GM23338 (cell line): ENCODE measurements at regions not wholly inside any gene's neighbourhood (a gene's known extent, or its start where the extent isn't known, plus 50 kb on each side); places are given as distances from the start of the nearest gene placed in this dataset.

Experiments
- ATAC-seq: fragments of 200-7000 bp; cut with Tn5 transposase; 3 replicates; pipeline ENCODE4 v1.9.1; 2020
- DNase-seq: peaks from one replicate; pipeline ENCODE4 v3.0.0-alpha.2; 2015; ENCODE audit warnings: low spot score
- H2AFZ ChIP-seq: fragments of 200-600 bp; sonication (generic); 2 replicates; pipeline ENCODE4 v1.8.0; 2016; ENCODE audit warnings: antibody characterized with exemption, mild to moderate bottlenecking, moderate library complexity
- H3F3A ChIP-seq: fragments of 200-600 bp; sonication (generic); replicated peaks from 2 replicates; pipeline ENCODE4 v1.8.0; 2017; ENCODE audit warnings: antibody characterized with exemption, mixed run types, low read depth
- H3K27ac ChIP-seq: fragments of 200-600 bp; sonication (generic); 2 replicates; pipeline ENCODE4 v1.6.1; 2016; ENCODE audit warnings: low read depth
- H3K27me3 ChIP-seq: fragments of 200-600 bp; sonication (generic); 2 replicates; pipeline ENCODE4 v1.8.0; 2016; ENCODE audit warnings: mild to moderate bottlenecking, mixed run types, moderate library complexity; ENCODE audit not compliant: insufficient read depth
- H3K36me3 ChIP-seq: fragments of 200-600 bp; sonication (generic); 2 replicates; pipeline ENCODE4 v1.8.0; 2016; ENCODE audit warnings: mild to moderate bottlenecking; ENCODE audit not compliant: insufficient read depth
- H3K4me1 ChIP-seq: fragments of 200-600 bp; sonication (generic); 2 replicates; pipeline ENCODE4 v1.8.0; 2016; ENCODE audit warnings: mild to moderate bottlenecking, moderate library complexity; ENCODE audit not compliant: insufficient read depth
- H3K4me2 ChIP-seq: fragments of 200-600 bp; sonication (generic); 2 replicates; pipeline ENCODE4 v1.7.1; 2017; ENCODE audit warnings: mixed run types
- H3K4me3 ChIP-seq: fragments of 200-600 bp; sonication (generic); 2 replicates; pipeline ENCODE4 v1.6.1; 2016; ENCODE audit warnings: mixed run types
- H3K79me2 ChIP-seq: fragments of 200-600 bp; sonication (generic); replicated peaks from 2 replicates; pipeline ENCODE4 v1.8.0; 2017; ENCODE audit warnings: mild to moderate bottlenecking; ENCODE audit not compliant: insufficient read depth
- H3K9me2 ChIP-seq: fragments of 200-600 bp; sonication (generic); 2 replicates; pipeline ENCODE4 v1.8.0; 2017; ENCODE audit not compliant: insufficient read depth
- H4K20me1 ChIP-seq: fragments of 200-600 bp; sonication (generic); replicated peaks from 2 replicates; pipeline ENCODE4 v1.8.0; 2017; ENCODE audit warnings: mild to moderate bottlenecking; ENCODE audit not compliant: insufficient read depth
- H3K27ac Mint-ChIP-seq: 2 replicates; pipeline ENCODE4 v1.8.0; 2020; ENCODE audit warnings: inconsistent platforms, mild to moderate bottlenecking, moderate library complexity, mixed read lengths
- H3K27me3 Mint-ChIP-seq: 3 replicates; pipeline ENCODE4 v1.8.0; 2022; ENCODE audit warnings: low read depth, mild to moderate bottlenecking, moderate library complexity, mixed read lengths, inconsistent platforms; ENCODE audit not compliant: insufficient read depth, poor library complexity
- H3K36me3 Mint-ChIP-seq: 3 replicates; pipeline ENCODE4 v1.8.0; 2021; ENCODE audit warnings: low read depth, mild to moderate bottlenecking, inconsistent platforms, moderate library complexity, mixed read lengths
- H3K4me1 Mint-ChIP-seq: 3 replicates; pipeline ENCODE4 v1.8.0; 2020; ENCODE audit warnings: mild to moderate bottlenecking, inconsistent platforms, mixed read lengths
- H3K4me3 Mint-ChIP-seq: 3 replicates; pipeline ENCODE4 v1.8.0; 2021; ENCODE audit warnings: moderate library complexity, mild to moderate bottlenecking, inconsistent platforms, mixed read lengths
- H3K9me3 Mint-ChIP-seq: 3 replicates; pipeline ENCODE4 v1.8.0; 2020; ENCODE audit warnings: moderate library complexity, mild to moderate bottlenecking, inconsistent platforms, mixed read lengths
- CREB1 ChIP-seq: fragments of 250-450 bp; sonication (Bioruptor Pico); IDR thresholded peaks from 2 replicates; pipeline ENCODE4 v1.5.0; 2020; ENCODE audit warnings: low read depth, mild to moderate bottlenecking, moderate library complexity
- EZH2 ChIP-seq: fragments of 200-600 bp; sonication (generic); IDR thresholded peaks from one replicate; pipeline ENCODE4 v1.8.0; 2017; ENCODE audit warnings: antibody characterized with exemption, mild to moderate bottlenecking, low read depth; ENCODE audit not compliant: unreplicated experiment
- EZH2phosphoT487 ChIP-seq: fragments of 200-600 bp; sonication (generic); IDR thresholded peaks from one replicate; pipeline ENCODE4 v1.8.1; 2018; ENCODE audit warnings: antibody characterized with exemption; ENCODE audit not compliant: unreplicated experiment
- JUNB ChIP-seq: IDR thresholded peaks from one replicate; pipeline ENCODE4 v1.6.1; 2016; ENCODE audit warnings: antibody characterized with exemption; ENCODE audit not compliant: unreplicated experiment
- NANOG ChIP-seq: IDR thresholded peaks from 2 replicates; pipeline ENCODE4 v1.6.1; 2016; ENCODE audit warnings: antibody characterized with exemption, borderline replicate concordance
- POLR2AphosphoS5 ChIP-seq: IDR thresholded peaks from 2 replicates; pipeline ENCODE4 v1.6.1; 2016; ENCODE audit warnings: antibody characterized with exemption, low read depth
- STAT1 ChIP-seq: IDR thresholded peaks from one replicate; pipeline ENCODE4 v1.6.1; 2016; ENCODE audit warnings: antibody characterized with exemption; ENCODE audit not compliant: unreplicated experiment
- ZNF114 ChIP-seq: fragments of 250-450 bp; sonication (Bioruptor Pico); IDR thresholded peaks from 2 replicates; pipeline ENCODE4 v1.5.0; 2020; ENCODE audit warnings: mild to moderate bottlenecking, moderate library complexity
- ZNF331 ChIP-seq: fragments of 250-450 bp; sonication (Bioruptor Pico); IDR thresholded peaks from 2 replicates; pipeline ENCODE4 v1.5.0; 2020; ENCODE audit warnings: low read depth, mild to moderate bottlenecking, moderate library complexity
- TF ChIP-seq, protein P1 (sequence below): IDR thresholded peaks from 2 replicates; pipeline ENCODE4 v1.6.1; 2016; ENCODE audit warnings: antibody characterized with exemption
- TF ChIP-seq, protein P2 (sequence below): fragments of 250-450 bp; sonication (Bioruptor Pico); IDR thresholded peaks from 2 replicates; pipeline ENCODE4 v1.5.0; 2020; ENCODE audit warnings: mild to moderate bottlenecking, moderate library complexity
- TF ChIP-seq, protein P3 (sequence below), 2 experiments: fragments of 200-600 bp in 1 of 2; sonication (generic) in 1 of 2; conservative IDR thresholded peaks; 2 replicates each; pipeline versions ENCODE4 v1.5.1 to v1.6.1; 2016 to 2017; ENCODE audit warnings: antibody characterized with exemption in 2 of 2, low read depth in 2 of 2, mild to moderate bottlenecking in 2 of 2, moderate library complexity in 1 of 2
- TF ChIP-seq, protein P4 (sequence below): IDR thresholded peaks from one replicate; pipeline ENCODE4 v1.6.1; 2018; ENCODE audit warnings: antibody characterized with exemption; ENCODE audit not compliant: unreplicated experiment

DNA sequence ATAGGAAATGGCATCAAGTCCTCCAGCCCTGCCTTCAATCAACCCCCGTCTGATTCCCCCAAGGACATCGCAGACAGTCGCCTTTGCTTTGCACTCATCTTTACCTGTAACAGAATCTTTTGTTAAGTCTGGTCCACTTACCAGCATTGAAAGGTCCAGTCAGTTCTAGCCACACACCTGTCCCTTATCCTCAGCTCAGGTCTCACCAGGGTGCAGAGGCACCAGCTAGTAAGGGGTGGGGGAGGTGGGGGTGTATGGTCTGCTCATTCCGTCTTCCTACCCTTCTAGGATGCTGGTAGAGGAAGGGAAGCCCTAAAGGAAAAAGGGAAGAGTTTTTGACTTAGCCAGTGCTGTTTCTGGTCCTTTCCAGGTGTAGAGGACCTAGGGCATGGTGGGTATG is 427.7 kb downstream of the MATN1 start:
- H3K4me1 Mint-ChIP-seq: no peaks in the 10 kb centered on the region
- Histone ChIP-seq H4K20me1 (no peaks in the 10 kb centered on the region), H3K4me2 (no peak overlapping the region), H2AFZ (no peak overlapping the region), H3K4me1 (no peaks in the 10 kb centered on the region), H3F3A (no peaks in the 10 kb centered on the region), H3K27me3 (no peaks in the 10 kb centered on the region), H3K36me3 (no peaks in the 10 kb centered on the region), H3K9me2 (no peaks in the 10 kb centered on the region), H3K79me2 (no peaks in the 10 kb centered on the region), H3K27ac (no peak overlapping the region), H3K4me3 (no peak overlapping the region)
- H3K9me3 Mint-ChIP-seq: peaks cover 37% of the 10 kb centered on the region
- H3K27me3 Mint-ChIP-seq: peaks cover 2% of the 10 kb centered on the region
- DNase-seq (no peak), ATAC-seq (no peak)
- no peak overlapping the region for H3K4me3 Mint-ChIP-seq
- H3K27ac Mint-ChIP-seq: no peak overlapping the region
- TF ChIP-seq CREB1 (CRISPR knock-in tag) (no peak), JUNB (no peak), STAT1 (no peak), EZH2 (no peak), NANOG (no peak), POLR2AphosphoS5 (no peak), EZH2phosphoT487 (no peak), ZNF114 (CRISPR knock-in tag) (no peak), ZNF331 (CRISPR knock-in tag) (no peak)
- TF ChIP-seq, protein P1, sequence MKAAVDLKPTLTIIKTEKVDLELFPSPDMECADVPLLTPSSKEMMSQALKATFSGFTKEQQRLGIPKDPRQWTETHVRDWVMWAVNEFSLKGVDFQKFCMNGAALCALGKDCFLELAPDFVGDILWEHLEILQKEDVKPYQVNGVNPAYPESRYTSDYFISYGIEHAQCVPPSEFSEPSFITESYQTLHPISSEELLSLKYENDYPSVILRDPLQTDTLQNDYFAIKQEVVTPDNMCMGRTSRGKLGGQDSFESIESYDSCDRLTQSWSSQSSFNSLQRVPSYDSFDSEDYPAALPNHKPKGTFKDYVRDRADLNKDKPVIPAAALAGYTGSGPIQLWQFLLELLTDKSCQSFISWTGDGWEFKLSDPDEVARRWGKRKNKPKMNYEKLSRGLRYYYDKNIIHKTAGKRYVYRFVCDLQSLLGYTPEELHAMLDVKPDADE: no peak
- TF ChIP-seq, protein P2, sequence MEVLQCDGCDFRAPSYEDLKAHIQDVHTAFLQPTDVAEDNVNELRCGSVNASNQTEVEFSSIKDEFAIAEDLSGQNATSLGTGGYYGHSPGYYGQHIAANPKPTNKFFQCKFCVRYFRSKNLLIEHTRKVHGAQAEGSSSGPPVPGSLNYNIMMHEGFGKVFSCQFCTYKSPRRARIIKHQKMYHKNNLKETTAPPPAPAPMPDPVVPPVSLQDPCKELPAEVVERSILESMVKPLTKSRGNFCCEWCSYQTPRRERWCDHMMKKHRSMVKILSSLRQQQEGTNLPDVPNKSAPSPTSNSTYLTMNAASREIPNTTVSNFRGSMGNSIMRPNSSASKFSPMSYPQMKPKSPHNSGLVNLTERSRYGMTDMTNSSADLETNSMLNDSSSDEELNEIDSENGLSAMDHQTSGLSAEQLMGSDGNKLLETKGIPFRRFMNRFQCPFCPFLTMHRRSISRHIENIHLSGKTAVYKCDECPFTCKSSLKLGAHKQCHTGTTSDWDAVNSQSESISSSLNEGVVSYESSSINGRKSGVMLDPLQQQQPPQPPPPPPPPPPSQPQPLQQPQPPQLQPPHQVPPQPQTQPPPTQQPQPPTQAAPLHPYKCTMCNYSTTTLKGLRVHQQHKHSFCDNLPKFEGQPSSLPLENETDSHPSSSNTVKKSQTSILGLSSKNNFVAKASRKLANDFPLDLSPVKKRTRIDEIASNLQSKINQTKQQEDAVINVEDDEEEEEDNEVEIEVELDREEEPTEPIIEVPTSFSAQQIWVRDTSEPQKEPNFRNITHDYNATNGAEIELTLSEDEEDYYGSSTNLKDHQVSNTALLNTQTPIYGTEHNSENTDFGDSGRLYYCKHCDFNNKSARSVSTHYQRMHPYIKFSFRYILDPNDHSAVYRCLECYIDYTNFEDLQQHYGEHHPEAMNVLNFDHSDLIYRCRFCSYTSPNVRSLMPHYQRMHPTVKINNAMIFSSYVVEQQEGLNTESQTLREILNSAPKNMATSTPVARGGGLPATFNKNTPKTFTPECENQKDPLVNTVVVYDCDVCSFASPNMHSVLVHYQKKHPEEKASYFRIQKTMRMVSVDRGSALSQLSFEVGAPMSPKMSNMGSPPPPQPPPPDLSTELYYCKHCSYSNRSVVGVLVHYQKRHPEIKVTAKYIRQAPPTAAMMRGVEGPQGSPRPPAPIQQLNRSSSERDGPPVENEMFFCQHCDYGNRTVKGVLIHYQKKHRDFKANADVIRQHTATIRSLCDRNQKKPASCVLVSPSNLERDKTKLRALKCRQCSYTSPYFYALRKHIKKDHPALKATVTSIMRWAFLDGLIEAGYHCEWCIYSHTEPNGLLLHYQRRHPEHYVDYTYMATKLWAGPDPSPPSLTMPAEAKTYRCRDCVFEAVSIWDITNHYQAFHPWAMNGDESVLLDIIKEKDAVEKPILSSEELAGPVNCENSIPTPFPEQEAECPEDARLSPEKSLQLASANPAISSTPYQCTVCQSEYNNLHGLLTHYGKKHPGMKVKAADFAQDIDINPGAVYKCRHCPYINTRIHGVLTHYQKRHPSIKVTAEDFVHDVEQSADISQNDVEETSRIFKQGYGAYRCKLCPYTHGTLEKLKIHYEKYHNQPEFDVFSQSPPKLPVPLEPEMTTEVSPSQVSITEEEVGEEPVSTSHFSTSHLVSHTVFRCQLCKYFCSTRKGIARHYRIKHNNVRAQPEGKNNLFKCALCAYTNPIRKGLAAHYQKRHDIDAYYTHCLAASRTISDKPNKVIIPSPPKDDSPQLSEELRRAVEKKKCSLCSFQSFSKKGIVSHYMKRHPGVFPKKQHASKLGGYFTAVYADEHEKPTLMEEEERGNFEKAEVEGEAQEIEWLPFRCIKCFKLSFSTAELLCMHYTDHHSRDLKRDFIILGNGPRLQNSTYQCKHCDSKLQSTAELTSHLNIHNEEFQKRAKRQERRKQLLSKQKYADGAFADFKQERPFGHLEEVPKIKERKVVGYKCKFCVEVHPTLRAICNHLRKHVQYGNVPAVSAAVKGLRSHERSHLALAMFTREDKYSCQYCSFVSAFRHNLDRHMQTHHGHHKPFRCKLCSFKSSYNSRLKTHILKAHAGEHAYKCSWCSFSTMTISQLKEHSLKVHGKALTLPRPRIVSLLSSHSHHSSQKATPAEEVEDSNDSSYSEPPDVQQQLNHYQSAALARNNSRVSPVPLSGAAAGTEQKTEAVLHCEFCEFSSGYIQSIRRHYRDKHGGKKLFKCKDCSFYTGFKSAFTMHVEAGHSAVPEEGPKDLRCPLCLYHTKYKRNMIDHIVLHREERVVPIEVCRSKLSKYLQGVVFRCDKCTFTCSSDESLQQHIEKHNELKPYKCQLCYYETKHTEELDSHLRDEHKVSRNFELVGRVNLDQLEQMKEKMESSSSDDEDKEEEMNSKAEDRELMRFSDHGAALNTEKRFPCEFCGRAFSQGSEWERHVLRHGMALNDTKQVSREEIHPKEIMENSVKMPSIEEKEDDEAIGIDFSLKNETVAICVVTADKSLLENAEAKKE (CRISPR knock-in tag): no peak
- TF ChIP-seq, protein P3, sequence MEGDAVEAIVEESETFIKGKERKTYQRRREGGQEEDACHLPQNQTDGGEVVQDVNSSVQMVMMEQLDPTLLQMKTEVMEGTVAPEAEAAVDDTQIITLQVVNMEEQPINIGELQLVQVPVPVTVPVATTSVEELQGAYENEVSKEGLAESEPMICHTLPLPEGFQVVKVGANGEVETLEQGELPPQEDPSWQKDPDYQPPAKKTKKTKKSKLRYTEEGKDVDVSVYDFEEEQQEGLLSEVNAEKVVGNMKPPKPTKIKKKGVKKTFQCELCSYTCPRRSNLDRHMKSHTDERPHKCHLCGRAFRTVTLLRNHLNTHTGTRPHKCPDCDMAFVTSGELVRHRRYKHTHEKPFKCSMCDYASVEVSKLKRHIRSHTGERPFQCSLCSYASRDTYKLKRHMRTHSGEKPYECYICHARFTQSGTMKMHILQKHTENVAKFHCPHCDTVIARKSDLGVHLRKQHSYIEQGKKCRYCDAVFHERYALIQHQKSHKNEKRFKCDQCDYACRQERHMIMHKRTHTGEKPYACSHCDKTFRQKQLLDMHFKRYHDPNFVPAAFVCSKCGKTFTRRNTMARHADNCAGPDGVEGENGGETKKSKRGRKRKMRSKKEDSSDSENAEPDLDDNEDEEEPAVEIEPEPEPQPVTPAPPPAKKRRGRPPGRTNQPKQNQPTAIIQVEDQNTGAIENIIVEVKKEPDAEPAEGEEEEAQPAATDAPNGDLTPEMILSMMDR (conservative IDR thresholded peaks at IDR 0.05; ENCODE audit: low read depth in 2 of 2): no peak
- TF ChIP-seq, protein P4, sequence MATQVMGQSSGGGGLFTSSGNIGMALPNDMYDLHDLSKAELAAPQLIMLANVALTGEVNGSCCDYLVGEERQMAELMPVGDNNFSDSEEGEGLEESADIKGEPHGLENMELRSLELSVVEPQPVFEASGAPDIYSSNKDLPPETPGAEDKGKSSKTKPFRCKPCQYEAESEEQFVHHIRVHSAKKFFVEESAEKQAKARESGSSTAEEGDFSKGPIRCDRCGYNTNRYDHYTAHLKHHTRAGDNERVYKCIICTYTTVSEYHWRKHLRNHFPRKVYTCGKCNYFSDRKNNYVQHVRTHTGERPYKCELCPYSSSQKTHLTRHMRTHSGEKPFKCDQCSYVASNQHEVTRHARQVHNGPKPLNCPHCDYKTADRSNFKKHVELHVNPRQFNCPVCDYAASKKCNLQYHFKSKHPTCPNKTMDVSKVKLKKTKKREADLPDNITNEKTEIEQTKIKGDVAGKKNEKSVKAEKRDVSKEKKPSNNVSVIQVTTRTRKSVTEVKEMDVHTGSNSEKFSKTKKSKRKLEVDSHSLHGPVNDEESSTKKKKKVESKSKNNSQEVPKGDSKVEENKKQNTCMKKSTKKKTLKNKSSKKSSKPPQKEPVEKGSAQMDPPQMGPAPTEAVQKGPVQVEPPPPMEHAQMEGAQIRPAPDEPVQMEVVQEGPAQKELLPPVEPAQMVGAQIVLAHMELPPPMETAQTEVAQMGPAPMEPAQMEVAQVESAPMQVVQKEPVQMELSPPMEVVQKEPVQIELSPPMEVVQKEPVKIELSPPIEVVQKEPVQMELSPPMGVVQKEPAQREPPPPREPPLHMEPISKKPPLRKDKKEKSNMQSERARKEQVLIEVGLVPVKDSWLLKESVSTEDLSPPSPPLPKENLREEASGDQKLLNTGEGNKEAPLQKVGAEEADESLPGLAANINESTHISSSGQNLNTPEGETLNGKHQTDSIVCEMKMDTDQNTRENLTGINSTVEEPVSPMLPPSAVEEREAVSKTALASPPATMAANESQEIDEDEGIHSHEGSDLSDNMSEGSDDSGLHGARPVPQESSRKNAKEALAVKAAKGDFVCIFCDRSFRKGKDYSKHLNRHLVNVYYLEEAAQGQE: no peak
- H3K36me3 Mint-ChIP-seq: no peaks in the 10 kb centered on the region
